ENCODE measurements at regions not wholly inside any gene's neighbourhood (a gene's known extent, or its start where the extent isn't known, plus 50 kb on each side); places are given as distances from the start of the nearest gene placed in this dataset.

DNA sequence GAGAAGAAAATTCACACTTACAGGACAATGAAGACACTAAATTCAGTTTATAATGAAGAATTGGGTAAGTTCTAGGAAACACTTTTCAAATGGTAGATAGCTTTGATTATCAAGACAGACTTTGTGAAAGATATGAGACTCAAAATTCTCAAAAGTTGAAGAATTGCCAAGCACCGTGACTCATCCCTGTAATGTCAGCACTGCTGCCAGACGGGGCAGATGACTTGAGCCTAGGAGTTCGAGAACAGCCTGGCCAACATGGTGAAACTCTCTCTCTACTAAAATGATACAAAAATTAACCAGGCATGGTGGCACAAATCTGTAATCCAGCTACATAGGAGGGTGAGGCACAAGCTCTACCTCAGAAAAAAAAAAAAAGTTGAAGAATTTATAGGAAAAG is 1820.1 kb upstream of the LRRTM1 start:
- 39% methylated on average over 3 of the region's 3 CpGs for WGBS
- TF ChIP-seq, protein P1, sequence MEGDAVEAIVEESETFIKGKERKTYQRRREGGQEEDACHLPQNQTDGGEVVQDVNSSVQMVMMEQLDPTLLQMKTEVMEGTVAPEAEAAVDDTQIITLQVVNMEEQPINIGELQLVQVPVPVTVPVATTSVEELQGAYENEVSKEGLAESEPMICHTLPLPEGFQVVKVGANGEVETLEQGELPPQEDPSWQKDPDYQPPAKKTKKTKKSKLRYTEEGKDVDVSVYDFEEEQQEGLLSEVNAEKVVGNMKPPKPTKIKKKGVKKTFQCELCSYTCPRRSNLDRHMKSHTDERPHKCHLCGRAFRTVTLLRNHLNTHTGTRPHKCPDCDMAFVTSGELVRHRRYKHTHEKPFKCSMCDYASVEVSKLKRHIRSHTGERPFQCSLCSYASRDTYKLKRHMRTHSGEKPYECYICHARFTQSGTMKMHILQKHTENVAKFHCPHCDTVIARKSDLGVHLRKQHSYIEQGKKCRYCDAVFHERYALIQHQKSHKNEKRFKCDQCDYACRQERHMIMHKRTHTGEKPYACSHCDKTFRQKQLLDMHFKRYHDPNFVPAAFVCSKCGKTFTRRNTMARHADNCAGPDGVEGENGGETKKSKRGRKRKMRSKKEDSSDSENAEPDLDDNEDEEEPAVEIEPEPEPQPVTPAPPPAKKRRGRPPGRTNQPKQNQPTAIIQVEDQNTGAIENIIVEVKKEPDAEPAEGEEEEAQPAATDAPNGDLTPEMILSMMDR (IDR thresholded peaks at IDR 0.05), result no peak
- TF ChIP-seq POLR2AphosphoS5 (IDR thresholded peaks at IDR 0.05) (no peak), EP300 (IDR thresholded peaks at IDR 0.05) (no peak), POLR2A (IDR thresholded peaks at IDR 0.05) (no peak)
- Histone ChIP-seq H3K27ac (no peak overlapping the region), H3K4me3 (no peak overlapping the region), H3K9me3 (no peaks in the 10 kb centered on the region), H3K4me1 (no peaks in the 10 kb centered on the region), H3K36me3 (no peaks in the 10 kb centered on the region), H3K27me3 (no peaks in the 10 kb centered on the region)
- DNase-seq (ENCODE audit: low spot score in 2 of 2), result no peak

DNA sequence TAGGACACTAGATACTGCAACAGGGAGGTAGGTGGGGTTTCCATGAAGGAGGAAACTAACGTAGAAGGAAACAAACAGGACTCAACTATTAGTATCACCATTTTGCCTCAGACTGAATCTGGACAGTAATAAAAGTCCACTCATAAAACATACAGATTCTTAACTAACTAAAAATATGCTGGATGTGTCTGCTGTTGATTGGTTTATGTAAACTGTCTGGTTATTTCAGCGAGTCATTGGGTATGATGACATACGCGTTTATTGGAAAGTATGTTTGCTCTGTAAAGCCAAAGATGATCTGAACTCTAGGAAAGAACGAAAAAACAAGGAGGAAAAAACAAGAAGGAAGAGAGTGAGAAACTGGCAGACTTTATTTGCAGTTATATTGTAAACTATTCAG is 1816.1 kb upstream of the LRRTM1 start:
- H3K9me3 ChIP-seq, result no peaks in the 10 kb centered on the region
- no peak overlapping the region for H3K27ac ChIP-seq
- DNase-seq (ENCODE audit: low spot score in 2 of 2), result no peak
- H3K36me3 ChIP-seq, result no peaks in the 10 kb centered on the region
- WGBS, result 89% methylated on average over 5 of the region's 5 CpGs
- no peak for TF ChIP-seq EP300 (IDR thresholded peaks at IDR 0.05)
- TF ChIP-seq, protein P1 (IDR thresholded peaks at IDR 0.05), result no peak
- TF ChIP-seq POLR2AphosphoS5 (IDR thresholded peaks at IDR 0.05), result no peak
- no peak for TF ChIP-seq POLR2A (IDR thresholded peaks at IDR 0.05)
- no peaks in the 10 kb centered on the region for H3K27me3 ChIP-seq
- H3K4me1 ChIP-seq, result no peaks in the 10 kb centered on the region
- H3K4me3 ChIP-seq, result no peak overlapping the region

GRCh38 chr2:82120115-82120514 is 1815.6 kb upstream of the LRRTM1 start:
- peaks cover under 1% of the 10 kb centered on the region for H3K9me3 ChIP-seq
- no peak overlapping the region for H3K4me3 ChIP-seq
- H3K27ac ChIP-seq, result no peak overlapping the region
- H3K36me3 ChIP-seq, result no peaks in the 10 kb centered on the region
- WGBS, result 63% methylated on average over 2 of the region's 2 CpGs
- TF ChIP-seq, protein P1 (IDR thresholded peaks at IDR 0.05), result no peak
- TF ChIP-seq EP300 (IDR thresholded peaks at IDR 0.05) (no peak), POLR2AphosphoS5 (IDR thresholded peaks at IDR 0.05) (no peak), POLR2A (IDR thresholded peaks at IDR 0.05) (no peak)
- no peaks in the 10 kb centered on the region for H3K27me3 ChIP-seq
- DNase-seq (ENCODE audit: low spot score in 2 of 2), result no peak
- H3K4me1 ChIP-seq, result no peaks in the 10 kb centered on the region

DNA sequence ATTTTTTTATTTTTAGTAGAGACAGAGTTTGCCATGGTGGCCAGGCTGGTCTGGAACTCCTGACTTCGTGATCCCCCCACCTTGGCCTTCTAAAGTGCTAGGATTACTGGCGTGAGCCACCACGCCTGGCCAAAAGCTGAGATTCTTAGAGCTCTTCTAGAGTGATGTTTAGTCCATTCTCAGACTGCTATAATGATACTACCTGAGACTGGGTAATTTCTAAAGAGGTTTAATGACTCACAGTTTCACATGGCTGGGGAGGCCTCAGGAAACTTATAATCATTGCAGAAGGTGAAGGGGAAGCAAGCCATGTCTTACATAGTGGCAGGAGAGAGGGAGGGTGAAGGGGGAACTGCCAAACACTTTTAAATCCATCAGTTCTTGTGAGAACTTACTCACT is 1804.9 kb upstream of the LRRTM1 start:
- H3K4me3 ChIP-seq, result no peak overlapping the region
- DNase-seq (ENCODE audit: low spot score in 2 of 2), result no peak
- TF ChIP-seq POLR2A (IDR thresholded peaks at IDR 0.05), result no peak
- TF ChIP-seq, protein P1 (IDR thresholded peaks at IDR 0.05), result no peak
- no peak for TF ChIP-seq POLR2AphosphoS5 (IDR thresholded peaks at IDR 0.05)
- no peak for TF ChIP-seq EP300 (IDR thresholded peaks at IDR 0.05)
- no peaks in the 10 kb centered on the region for H3K27me3 ChIP-seq
- H3K27ac ChIP-seq, result no peak overlapping the region
- no peaks in the 10 kb centered on the region for H3K36me3 ChIP-seq
- H3K9me3 ChIP-seq, result no peaks in the 10 kb centered on the region
- no peaks in the 10 kb centered on the region for H3K4me1 ChIP-seq
- 86% methylated on average over 3 of the region's 3 CpGs for WGBS

DNA sequence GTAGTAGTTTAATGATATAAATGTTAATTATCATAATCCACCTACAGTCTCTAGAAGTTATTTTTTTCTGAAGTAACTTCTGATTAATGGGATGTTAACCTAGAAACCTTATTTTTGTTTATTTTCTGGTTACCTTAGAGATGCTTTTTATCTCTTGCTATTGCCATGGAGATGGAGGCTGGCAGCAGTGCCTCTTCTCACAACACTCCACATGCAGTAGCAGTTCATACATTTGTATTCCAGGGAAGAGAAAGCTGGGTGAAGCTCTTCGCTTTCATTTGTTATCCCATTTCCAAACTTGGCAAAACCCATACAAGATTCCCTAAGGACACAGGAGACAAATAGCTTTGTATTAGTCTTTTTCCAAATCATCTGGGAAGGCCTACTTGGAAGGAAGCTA is 1794.1 kb upstream of the LRRTM1 start:
- H3K36me3 ChIP-seq, result no peaks in the 10 kb centered on the region
- H3K27ac ChIP-seq, result no peak overlapping the region
- no peaks in the 10 kb centered on the region for H3K9me3 ChIP-seq
- H3K27me3 ChIP-seq, result no peaks in the 10 kb centered on the region
- TF ChIP-seq POLR2A (IDR thresholded peaks at IDR 0.05) (no peak), POLR2AphosphoS5 (IDR thresholded peaks at IDR 0.05) (no peak), EP300 (IDR thresholded peaks at IDR 0.05) (no peak)
- TF ChIP-seq, protein P1 (IDR thresholded peaks at IDR 0.05), result no peak
- H3K4me1 ChIP-seq, result no peaks in the 10 kb centered on the region
- DNase-seq (ENCODE audit: low spot score in 2 of 2), result no peak
- 57% methylated on average over 1 of the region's 1 CpG for WGBS
- H3K4me3 ChIP-seq, result no peak overlapping the region
